ENCODE measurements at regions not wholly inside any gene's neighbourhood (a gene's known extent, or its start where the extent isn't known, plus 50 kb on each side); places are given as distances from the start of the nearest gene placed in this dataset.

DNA sequence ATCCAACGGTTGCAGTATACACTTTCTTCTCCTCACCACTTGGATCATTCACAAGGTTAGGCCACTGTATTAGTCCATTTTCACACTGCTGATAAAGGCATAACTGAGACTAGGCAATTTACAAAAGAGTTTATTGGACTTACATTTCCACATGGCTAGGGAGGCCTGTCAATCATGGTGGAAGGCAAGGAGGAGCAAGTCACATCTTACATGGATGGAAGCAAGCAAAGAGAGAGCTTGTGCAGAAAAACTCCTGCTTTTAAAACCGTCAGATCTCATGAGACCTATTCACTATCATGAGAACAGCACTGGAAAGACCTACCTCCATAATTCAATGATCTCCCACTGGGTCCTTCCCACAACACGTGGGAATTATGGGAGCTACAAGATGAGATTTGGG, 81.8 kb upstream of the DAP start:
- DNase-seq: no peak

DNA sequence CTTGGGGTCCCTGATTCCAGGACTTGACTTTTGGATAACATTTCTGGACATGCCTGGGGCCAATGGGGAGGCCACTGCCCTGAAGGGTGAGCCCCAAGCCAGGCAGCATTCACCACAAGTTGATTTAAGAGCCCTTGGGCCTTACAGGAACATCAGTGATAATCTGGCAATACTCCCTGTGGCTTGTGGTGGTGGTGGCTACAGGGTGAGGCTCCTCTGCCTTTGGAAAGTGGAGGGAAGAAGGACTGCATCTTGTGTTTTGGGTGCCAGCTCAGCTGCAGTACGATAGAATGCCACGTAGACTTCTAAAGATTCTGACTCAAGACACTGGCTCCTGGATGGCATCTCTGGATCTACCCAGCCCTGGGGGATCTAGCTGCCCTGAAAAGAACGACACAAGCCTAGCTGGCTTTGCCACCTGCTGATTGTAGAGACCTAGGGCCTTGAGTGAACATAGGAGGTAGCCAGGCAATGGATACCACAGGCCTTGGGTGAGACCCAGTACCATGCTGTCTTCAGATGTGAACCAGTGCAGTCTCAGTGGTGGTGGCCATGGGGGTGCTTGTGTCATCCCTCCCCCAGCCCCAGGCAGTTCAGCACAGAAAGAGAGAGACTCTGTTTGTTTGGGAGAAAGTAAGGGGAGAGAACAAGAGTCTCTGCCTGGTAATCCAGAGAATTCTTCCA, 79.0 kb upstream of the DAP start:
- DNase-seq: no peak

DNA sequence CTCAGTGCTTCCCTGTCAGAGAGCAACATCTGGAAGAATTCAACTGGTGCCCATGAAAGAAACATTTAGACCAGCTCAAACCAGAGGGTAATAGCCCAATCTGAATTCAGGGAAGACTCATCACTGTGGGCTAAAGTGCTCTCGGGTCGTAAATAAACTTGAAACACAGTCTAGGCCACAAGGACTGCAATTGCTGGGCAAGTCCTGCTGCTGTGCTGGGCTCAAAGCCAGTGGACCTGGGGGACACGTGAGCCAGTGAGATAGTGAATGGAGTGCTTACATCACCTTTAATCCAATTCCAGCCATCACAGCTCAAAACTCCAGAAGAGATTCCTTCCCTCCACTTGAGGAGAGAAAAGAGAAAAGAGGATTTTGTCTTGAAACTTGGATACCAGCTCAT, 78.1 kb upstream of the DAP start:
- DNase-seq: no peak

DNA sequence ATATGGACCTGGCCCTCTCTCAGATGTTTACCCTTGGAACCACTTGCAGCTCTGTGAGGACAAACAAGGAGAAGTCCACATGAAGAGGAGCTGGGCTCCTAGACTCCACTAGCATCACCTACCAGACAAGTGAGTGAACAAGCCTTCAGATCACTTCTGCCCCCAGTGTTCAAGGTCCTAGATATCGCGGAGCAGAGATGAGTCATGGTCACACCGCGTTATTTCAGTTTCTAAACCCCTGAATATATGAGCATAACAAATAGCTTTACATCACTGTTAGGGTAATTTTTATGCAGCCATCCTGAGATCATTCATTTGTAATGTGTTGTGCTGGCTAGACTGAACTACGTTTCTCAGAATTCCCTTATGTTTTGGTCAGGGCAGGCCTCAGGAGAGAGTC, 77.0 kb upstream of the DAP start:
- DNase-seq: no peak

DNA sequence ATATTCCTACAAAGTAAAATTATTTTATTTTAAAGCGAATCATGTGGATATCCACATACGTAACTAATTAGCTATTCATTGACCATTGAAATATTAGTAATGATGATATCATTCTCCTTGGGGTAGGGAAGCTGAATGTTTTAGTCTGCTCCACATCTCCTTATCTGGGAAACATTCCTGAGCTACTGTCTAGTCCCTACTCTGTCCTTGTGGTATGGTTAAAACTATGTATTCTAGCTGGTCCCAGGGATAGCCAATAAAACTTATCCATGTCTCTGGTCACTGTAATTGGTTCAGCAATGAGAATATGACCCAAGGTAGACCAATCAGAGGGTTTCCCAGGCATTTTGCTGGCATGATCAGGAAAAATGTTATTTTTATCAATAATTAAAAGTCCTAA, 76.0 kb upstream of the DAP start:
- DNase-seq: no peak

DNA sequence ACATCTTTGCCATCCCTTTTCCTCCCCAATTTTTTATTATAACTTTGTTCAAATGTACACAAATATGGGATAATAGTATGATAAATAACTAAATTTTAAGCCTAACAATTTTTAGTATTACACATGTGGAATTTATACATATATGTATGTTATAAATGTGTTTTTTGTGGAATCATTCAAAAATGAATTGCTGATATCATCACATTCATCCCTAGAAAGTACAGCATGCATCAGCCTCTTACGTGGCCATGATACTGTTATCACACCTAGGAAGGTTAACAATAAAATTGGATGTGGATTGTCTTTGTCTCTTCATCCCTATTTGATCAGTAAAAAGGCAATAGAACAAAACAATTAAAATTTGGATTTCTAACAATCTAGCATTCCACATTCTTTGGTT, 73.7 kb upstream of the DAP start:
- no peak for DNase-seq

DNA sequence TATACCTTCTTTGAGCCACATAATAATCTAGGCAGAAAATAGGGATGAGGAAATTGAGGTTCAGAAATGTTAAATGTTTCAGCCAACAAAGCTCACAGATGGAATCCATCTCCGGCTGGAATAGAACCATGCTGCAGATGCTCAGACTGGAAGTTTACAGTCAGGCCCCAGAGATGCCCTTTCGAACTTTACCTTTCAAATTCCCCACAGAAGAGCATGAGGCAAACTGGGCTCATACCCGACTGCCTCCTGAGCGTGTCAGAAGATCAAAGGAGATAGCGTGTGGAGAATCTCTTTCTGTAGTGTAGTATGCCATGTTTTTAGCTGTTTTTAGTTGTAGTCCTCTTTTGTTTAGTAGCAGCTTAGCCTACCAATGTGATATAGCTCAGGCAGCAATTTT, 72.0 kb upstream of the DAP start:
- no peak for DNase-seq

DNA sequence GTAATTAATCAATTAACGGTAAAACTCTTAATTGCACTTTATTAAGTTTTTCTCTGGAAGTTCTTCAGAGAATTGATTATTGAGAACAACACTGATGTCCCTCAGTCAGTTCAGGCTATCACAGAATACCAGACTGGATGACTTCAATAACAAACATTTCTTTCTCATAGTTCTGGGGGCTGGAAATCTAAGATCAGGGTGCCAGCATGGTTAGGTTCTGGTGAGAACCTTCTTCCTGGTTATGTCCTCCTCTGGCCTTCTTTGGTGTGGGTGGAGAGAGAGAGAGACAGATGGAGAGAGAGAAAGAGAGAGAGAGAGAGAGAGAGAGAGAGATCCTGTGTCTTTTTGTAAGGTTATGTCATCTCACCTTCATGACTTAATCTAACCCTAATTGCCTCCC, 71.4 kb upstream of the DAP start:
- no peak for DNase-seq

DNA sequence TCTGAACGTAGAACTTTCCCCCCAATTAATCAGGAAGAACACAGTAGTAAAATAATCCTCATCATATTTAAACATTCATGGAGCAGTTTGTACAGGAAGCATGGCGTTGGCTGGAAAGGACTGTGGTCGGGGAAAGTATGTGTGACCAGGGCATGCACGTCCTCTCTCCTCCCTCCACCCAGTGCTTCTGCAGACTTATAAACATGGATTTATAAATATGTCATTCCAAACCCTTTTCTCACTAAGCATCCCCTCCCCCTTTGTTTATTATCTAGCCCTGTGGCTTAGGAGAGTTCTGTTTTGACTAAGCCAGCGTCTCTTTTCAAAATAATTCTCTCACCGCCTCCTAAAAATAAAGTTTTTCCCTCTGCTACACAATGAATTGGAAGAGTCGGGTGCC, 70.4 kb upstream of the DAP start:
- DNase-seq: no peak

DNA sequence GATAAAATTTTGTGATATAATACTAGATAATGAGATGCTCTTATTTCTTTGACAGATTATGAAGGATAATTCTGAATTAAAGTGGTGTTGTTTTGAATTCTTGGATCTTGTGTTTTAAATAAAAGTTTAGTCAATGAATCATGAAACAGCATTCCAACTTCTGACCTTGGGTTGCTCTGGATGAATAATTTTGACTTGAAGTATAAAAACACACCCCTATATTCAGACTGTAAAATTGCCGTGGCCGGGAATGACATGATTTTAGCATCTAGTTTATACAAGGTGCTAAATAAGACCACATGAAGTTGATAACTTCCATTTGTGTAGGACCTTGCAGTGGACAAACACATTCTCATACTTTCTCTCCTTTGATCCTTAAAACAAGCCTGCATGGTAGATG, 67.2 kb upstream of the DAP start:
- DNase-seq: no peak

DNA sequence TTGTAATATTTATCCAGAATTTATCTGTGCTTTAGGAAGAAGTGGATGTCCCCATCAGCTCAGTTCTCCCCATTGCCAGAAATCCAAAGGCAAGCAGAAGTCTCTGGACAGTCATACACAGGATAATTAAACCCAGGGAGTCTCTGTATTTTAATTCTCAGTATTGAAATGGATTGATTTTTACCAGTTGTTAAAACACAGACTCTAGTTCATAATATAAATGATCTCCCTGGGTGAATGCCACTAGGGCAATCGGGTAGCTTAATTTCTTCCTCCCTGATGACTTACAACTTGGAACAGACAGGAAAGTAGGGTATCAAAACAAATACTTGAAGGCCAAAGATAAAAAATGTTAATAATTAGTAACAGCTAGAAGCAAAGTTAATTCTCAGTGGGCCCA, 66.5 kb upstream of the DAP start:
- DNase-seq: no peak

DNA sequence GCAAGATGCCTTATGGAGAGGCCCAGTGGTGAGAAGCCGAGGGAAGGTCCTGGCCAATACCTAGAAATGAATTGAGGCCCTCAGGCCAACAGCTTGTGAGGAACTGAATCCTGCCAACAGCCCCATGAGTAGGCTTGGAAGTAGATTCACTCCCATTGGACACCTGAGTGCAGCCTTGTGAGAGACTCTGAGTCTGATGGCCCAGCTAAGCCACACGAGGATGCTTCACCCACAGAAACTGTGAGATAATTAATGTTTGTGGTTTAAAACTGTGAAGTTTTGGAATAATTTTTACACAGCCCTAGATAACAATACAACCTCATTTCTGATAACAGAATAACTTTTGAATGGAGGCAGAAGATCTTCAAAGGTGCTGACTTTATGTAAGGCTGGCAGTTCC, 65.9 kb upstream of the DAP start:
- DNase-seq: no peak

DNA sequence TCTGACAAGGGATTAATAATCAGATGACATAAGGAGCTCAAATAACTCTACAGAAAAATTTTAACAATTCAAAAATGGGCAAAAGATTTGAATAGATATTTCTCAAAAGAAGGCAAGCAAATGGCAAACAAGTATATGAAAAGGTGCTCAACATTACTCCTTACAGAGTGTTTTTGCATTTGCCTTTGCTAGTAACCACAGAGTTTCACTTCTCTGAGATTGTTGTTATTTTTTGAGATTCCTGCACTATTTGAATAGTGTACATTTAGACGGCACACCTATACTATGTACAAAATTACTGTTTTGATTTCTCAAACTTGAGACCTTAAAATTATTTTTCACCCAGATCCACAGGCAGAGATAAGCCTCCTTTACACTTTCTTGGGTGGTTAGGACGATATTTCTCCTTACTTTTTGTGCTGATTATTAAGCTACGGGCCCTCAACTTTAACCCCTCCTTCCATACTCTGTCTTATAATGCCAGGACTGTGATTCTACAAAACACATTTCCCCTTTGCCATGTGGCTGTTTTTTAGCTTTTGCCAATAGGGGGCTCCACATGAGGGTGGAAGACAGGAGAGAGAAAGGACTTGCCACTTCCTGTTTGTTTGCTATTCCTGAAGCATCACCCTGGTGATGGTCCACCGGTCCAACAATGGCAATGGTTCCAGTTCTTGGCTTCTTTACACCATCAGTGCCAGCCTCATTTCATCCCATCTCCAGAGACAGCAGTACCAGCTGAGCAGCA, 65.0 kb upstream of the DAP start:
- DNase-seq: no peak

DNA sequence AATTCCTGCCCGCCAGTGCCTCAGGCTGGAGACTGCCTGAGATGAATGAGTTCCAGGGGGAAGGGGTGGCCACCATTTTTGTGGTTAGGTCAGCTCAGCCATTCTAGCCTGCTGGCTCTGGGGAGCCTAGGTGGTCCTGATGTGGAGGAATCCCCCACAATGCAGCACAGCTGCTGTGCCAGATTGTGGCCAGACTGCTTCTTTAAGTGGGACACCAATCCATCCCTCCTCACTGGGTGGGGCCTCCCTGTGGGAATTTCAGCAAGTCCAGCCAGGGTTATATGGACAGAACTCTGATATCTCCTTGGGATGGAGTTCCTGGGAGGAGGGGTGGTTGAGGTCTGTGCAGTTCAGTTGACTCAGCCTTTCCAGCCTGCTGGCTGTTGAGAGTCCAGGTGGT, 51.2 kb upstream of the DAP start:
- no peak for DNase-seq

All from CD4-positive, alpha-beta T cell treated with Interleukin-17A for 1 hour (primary cell).